Lower leg skin (tissue), 4 donors: ENCODE measurements at regions not wholly inside any gene's neighbourhood (a gene's known extent, or its start where the extent isn't known, plus 50 kb on each side); places are given as distances from the start of the nearest gene placed in this dataset.

ENCODE experiments used
- DNase-seq, 2 donors: peaks; one replicate each; pipeline ENCODE4 v3.0.0-alpha.2; 2019; ENCODE audit warnings: low spot score in 2 of 2
- H3K4me3 ChIP-seq: fragments of 200-600 bp; sonication (generic); 2 replicates; pipeline ENCODE4 v1.5.1; 2017; ENCODE audit warnings: mild to moderate bottlenecking, low read depth; ENCODE audit not compliant: poor library complexity, severe bottlenecking
- CTCF ChIP-seq, 3 donors: fragments of 450-650 bp; IDR thresholded peaks; one replicate each; pipeline ENCODE4 v1.5.1; 2016; ENCODE audit warnings: antibody characterized with exemption in 3 of 3, mild to moderate bottlenecking in 3 of 3, moderate library complexity in 2 of 3
- POLR2A ChIP-seq, 2 donors: fragments of 450-650 bp; IDR thresholded peaks; one replicate each; pipeline ENCODE4 v1.6.1; 2016 to 2017; ENCODE audit warnings: antibody characterized with exemption in 2 of 2, mild to moderate bottlenecking in 1 of 2, moderate library complexity in 1 of 2
- WGBS, 2 donors: methylation state at CpG; one replicate each; pipeline ENCODE4 v1.1.5; 2018; 5-methylcytosine and 5-hydroxymethylcytosine counted together
- intact Hi-C: fragments of 100-400 bp; cut with DNase I; formaldehyde crosslinking; loops from one replicate; pipeline ENCODE4 v1.15.0; 2023; ENCODE audit warnings: low total_unique reads

DNA sequence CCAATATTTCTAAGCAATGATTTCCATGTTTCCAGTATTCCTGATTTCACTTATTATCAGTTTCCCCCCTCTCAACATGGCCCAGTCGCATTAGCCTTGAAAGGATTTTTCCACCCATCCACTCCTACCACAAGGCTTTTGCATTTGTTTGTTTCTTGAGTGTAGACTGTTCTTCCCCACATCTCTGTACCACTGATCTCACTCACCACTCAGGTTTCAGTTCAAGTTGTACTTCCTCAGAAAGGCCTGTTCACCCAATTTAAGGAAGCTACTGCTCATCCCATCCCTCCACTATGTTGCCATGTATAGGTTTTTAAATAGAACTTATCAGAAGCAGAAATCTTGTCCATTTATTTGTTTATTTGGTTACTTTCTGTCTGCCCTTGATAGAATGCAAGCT, 472.3 kb downstream of the FAM181B start:
- DNase-seq, result no peak
- TF ChIP-seq CTCF (IDR thresholded peaks at IDR 0.05), result no peak
- no peak for TF ChIP-seq POLR2A (IDR thresholded peaks at IDR 0.05)
- H3K4me3 ChIP-seq, result no peak overlapping the region
- WGBS, 2 donors, result 87 to 97% methylated on average over 1 of the region's 1 CpG
- intact Hi-C loops, result no loop called here

GRCh38 chr11:82250047-82250446, 483.6 kb downstream of the FAM181B start:
- WGBS, 2 donors, result 83 to 88% methylated on average over 2 of the region's 2 CpGs
- no peak overlapping the region for H3K4me3 ChIP-seq
- intact Hi-C loops, result no loop called here
- TF ChIP-seq POLR2A (IDR thresholded peaks at IDR 0.05) (no peak), CTCF (IDR thresholded peaks at IDR 0.05) (no peak)
- DNase-seq, result no peak

DNA sequence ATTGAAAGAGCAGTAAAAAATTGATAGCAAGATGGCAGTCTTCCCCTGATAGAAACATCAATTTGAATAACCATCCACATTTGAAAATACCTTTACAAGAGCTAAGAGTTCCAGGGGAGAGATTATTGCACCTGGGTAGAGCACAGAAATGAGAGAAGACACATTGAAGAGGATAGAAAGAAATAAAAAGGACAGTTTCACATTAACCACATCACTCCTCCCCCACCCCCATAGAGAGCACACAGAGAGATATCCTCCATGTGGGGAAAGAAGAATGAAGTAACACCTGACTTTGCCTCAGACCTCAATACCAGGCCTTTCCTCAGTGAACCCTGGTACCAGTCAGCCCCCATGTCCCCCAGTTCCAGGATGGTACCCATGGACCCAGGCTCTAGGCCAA, 486.7 kb downstream of the FAM181B start:
- TF ChIP-seq POLR2A (IDR thresholded peaks at IDR 0.05), result no peak
- TF ChIP-seq CTCF (IDR thresholded peaks at IDR 0.05), result no peak
- no peak for DNase-seq
- intact Hi-C loops, result no loop called here
- H3K4me3 ChIP-seq, result no peak overlapping the region

- DNase-seq, result no peak
- H3K4me3 ChIP-seq, result no peak overlapping the region
- TF ChIP-seq POLR2A (IDR thresholded peaks at IDR 0.05) (no peak), CTCF (IDR thresholded peaks at IDR 0.05) (no peak)
- WGBS, 2 donors, result 91 to 93% methylated on average over 5 of the region's 5 CpGs
- intact Hi-C loops, result no loop called here
These were observed 494.2 kb downstream of the FAM181B start for GRCh38 chr11:82239498-82239897.

GRCh38 chr11:82234256-82234655, 499.4 kb downstream of the FAM181B start:
- intact Hi-C loops, result no loop called here
- DNase-seq, result no peak
- 18 to 32% methylated on average over 1 of the region's 1 CpG for WGBS, 2 donors
- TF ChIP-seq POLR2A (IDR thresholded peaks at IDR 0.05), result no peak
- TF ChIP-seq CTCF (IDR thresholded peaks at IDR 0.05), result no peak
- H3K4me3 ChIP-seq, result no peak overlapping the region

DNA sequence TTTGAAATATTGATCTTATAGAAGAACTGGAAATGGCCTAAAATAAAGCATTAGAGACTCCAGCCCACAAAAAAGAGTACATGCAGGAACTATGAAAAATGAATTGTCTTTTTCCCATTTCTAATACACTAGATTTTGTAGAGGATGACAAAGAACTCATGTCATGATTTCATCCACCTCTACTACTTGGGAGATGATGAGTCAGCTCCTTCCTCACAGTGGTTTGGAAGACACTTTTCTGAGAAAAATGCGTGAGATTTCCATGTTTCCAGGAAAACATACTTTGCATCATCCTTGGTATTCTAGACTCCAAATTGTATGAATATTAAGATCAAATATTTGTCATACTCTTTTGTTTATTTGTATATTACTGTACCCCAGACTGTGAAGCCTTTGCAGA, 500.5 kb downstream of the FAM181B start:
- no peak for DNase-seq
- intact Hi-C loops, result no loop called here
- TF ChIP-seq POLR2A (IDR thresholded peaks at IDR 0.05) (no peak), CTCF (IDR thresholded peaks at IDR 0.05) (no peak)
- WGBS, 2 donors, result 84 to 91% methylated on average over 1 of the region's 1 CpG
- no peak overlapping the region for H3K4me3 ChIP-seq
